ENCODE measurements at regions not wholly inside any gene's neighbourhood (a gene's known extent, or its start where the extent isn't known, plus 50 kb on each side); places are given as distances from the start of the nearest gene placed in this dataset.

GRCh38 chr13:27354379-27354778 lies 70.0 kb upstream of the GTF3A start:
- WGBS, 3 donors, result 12 to 23% (median 15%) methylated on average over 3 of the region's 3 CpGs
- H3K4me3 ChIP-seq, result no peak overlapping the region
- no peak overlapping the region for H3K27ac ChIP-seq
- H3K4me1 ChIP-seq (ENCODE audit: insufficient read depth), result no peaks in the 10 kb centered on the region
- no peaks in the 10 kb centered on the region for H3K9me3 ChIP-seq
- H3K27me3 ChIP-seq, result no peaks in the 10 kb centered on the region
- TF ChIP-seq, protein P1, sequence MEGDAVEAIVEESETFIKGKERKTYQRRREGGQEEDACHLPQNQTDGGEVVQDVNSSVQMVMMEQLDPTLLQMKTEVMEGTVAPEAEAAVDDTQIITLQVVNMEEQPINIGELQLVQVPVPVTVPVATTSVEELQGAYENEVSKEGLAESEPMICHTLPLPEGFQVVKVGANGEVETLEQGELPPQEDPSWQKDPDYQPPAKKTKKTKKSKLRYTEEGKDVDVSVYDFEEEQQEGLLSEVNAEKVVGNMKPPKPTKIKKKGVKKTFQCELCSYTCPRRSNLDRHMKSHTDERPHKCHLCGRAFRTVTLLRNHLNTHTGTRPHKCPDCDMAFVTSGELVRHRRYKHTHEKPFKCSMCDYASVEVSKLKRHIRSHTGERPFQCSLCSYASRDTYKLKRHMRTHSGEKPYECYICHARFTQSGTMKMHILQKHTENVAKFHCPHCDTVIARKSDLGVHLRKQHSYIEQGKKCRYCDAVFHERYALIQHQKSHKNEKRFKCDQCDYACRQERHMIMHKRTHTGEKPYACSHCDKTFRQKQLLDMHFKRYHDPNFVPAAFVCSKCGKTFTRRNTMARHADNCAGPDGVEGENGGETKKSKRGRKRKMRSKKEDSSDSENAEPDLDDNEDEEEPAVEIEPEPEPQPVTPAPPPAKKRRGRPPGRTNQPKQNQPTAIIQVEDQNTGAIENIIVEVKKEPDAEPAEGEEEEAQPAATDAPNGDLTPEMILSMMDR (IDR thresholded peaks at IDR 0.05), result no peak
- TF ChIP-seq POLR2A (IDR thresholded peaks at IDR 0.05), result no peak
- no peak for TF ChIP-seq EP300 (IDR thresholded peaks at IDR 0.05)
- DNase-seq, result no peak
- no peaks in the 10 kb centered on the region for H3K36me3 ChIP-seq
- intact Hi-C loops (cut with DNase I), result no loop called here

GRCh38 chr13:27355894-27356293 lies 68.5 kb upstream of the GTF3A start:
- Histone ChIP-seq H3K4me1 (ENCODE audit: insufficient read depth) (no peaks in the 10 kb centered on the region), H3K27me3 (no peaks in the 10 kb centered on the region), H3K4me3 (no peak overlapping the region), H3K9me3 (no peaks in the 10 kb centered on the region), H3K36me3 (no peaks in the 10 kb centered on the region), H3K27ac (no peak overlapping the region)
- TF ChIP-seq, protein P1 (IDR thresholded peaks at IDR 0.05), result no peak
- TF ChIP-seq POLR2A (IDR thresholded peaks at IDR 0.05) (no peak), EP300 (IDR thresholded peaks at IDR 0.05) (no peak)
- DNase-seq, result no peak
- 69 to 78% (median 76%) methylated on average over 7 of the region's 7 CpGs for WGBS, 3 donors
- intact Hi-C loops (cut with DNase I), result loop anchor here in 2 of 4 donors (2.0 to 5.0 kb wide), 2 partner anchors 369 kb away; no protein-coding TSS in a partner anchor

- intact Hi-C loops (cut with DNase I), result loop anchor here in 1 of 4 donors (5.0 kb wide), 1 partner anchor 371 kb away; no protein-coding TSS in a partner anchor
- 86 to 93% (median 93%) methylated on average over 6 of the region's 6 CpGs for WGBS, 3 donors
- TF ChIP-seq, protein P1 (IDR thresholded peaks at IDR 0.05), result no peak
- TF ChIP-seq EP300 (IDR thresholded peaks at IDR 0.05) (no peak), POLR2A (IDR thresholded peaks at IDR 0.05) (no peak)
These were observed 66.0 kb upstream of the GTF3A start for GRCh38 chr13:27358420-27358819.

DNA sequence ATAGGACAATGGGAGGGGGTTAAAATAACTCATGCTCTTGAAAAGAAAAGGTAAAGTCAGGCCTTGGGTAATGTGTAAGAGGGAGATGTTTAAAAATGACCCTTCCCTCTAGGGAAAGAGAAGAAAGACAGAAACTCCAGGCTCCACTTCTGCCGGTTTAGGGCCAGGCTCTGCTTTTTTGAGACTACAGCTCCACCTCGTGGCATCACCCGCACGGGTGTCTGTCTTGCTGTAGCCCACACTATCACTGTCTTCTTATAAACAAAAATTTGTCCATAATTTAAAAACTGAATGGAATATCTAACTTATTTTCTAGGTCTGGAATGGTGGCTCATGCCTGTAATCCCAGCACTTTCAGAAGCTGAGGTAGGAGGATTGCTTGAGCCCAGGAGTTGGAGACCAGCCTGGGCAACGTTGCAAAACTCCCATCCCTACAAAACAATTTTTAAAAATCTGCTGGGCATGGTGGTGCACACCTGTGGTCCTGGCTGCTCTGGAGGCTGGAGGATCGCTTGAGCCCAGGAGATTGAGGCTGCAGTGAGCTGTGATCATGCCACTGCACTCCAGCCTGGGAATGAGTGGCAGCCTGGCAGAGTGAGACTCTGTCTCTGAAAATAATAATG lies 65.1 kb upstream of the GTF3A start:
- no peaks in the 10 kb centered on the region for H3K27me3 ChIP-seq
- 5 to 10% (median 7%) methylated on average over 6 of the region's 6 CpGs for WGBS, 3 donors
- H3K36me3 ChIP-seq, result no peaks in the 10 kb centered on the region
- no peaks in the 10 kb centered on the region for H3K4me1 ChIP-seq (ENCODE audit: insufficient read depth)
- intact Hi-C loops (cut with DNase I), result loop anchor here in 1 of 4 donors (5.0 kb wide), 1 partner anchor 372 kb away; no protein-coding TSS in a partner anchor
- no peaks in the 10 kb centered on the region for H3K9me3 ChIP-seq
- H3K4me3 ChIP-seq, result no peak overlapping the region
- peak; percentile 38 to 76 (median 71) for DNase-seq
- no peak overlapping the region for H3K27ac ChIP-seq
- TF ChIP-seq, protein P1 (IDR thresholded peaks at IDR 0.05), result peak in 2 of 3 donors; percentile 43 to 54
- no peak for TF ChIP-seq EP300 (IDR thresholded peaks at IDR 0.05)
- TF ChIP-seq POLR2A (IDR thresholded peaks at IDR 0.05), result no peak

More at GRCh38 chr13:27358420-27358819, 66.0 kb upstream of the GTF3A start:
- no peak overlapping the region for H3K27ac ChIP-seq
- no peaks in the 10 kb centered on the region for H3K9me3 ChIP-seq
- H3K4me1 ChIP-seq (ENCODE audit: insufficient read depth), result no peaks in the 10 kb centered on the region
- no peak overlapping the region for H3K4me3 ChIP-seq
- no peak for DNase-seq
- H3K36me3 ChIP-seq, result no peaks in the 10 kb centered on the region
- H3K27me3 ChIP-seq, result no peaks in the 10 kb centered on the region
